ENCODE measurements at regions not wholly inside any gene's neighbourhood (a gene's known extent, or its start where the extent isn't known, plus 50 kb on each side); places are given as distances from the start of the nearest gene placed in this dataset.

GRCh38 chr5:3349704-3350565, 245.7 kb upstream of the IRX1 start:
- peaks cover 24% of the 10 kb centered on the region for H3K9me3 Mint-ChIP-seq
- H3K36me3 Mint-ChIP-seq (ENCODE audit: insufficient read depth), result no peaks in the 10 kb centered on the region
- no peak overlapping the region for H3K4me3 Mint-ChIP-seq
- no peaks in the 10 kb centered on the region for H3K27me3 Mint-ChIP-seq
- no peak for DNase-seq (ENCODE audit: low spot score in 2 of 2)
- H3K4me1 Mint-ChIP-seq, result no peaks in the 10 kb centered on the region
- H3K27ac Mint-ChIP-seq (ENCODE audit: low read depth), result no peak overlapping the region
- ATAC-seq (replicated peaks; ENCODE audit: extremely low read depth, poor library complexity, severe bottlenecking), result no peak

DNA sequence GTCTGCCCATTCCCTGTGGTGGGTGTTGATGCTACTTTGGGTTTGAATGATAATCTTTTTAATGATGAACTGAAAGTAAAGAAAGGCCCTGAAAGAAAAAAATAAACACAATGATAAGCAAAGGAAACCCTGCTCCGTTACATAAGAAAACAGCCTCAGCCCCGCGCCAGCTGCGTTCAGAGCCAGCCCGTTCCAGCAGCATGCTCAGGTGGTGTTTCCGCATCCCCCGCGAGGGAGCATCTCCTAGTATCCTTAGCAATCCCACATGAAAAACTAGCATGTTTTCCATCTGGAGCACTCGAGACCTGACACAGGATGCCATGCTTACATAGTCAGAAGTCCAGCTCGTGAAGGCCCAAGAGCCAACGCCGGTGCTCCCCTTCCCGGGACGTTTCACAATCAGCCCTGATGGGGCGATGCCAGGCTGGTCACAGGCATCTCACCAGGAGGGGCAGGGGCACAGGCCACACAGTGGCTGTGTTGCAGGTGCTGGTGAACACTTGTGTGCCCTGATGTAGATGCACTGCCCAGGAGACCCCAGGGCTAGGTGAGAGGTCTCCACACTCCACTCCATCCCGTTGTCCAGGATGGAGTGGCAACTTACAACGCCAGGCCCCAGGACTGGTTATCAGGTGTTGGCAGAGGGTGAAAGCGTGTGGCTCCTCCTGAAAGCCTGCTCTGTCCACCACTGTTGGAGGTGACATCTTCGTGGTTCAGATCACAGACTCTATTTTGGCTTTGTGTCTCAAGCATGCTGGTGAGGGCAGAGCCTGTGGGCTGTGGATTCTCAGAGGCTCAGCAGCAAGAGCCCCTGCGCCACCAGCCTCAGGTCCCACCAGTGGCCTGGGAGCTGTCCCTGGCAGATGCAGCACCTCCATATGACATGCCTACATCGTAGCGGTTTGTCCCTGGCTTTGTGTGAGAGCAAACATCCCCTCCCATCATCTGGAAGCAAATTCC, 246.8 kb upstream of the IRX1 start:
- ATAC-seq (replicated peaks; ENCODE audit: extremely low read depth, poor library complexity, severe bottlenecking), result no peak
- Mint-ChIP-seq H3K36me3 (ENCODE audit: insufficient read depth) (no peaks in the 10 kb centered on the region), H3K9me3 (peaks cover 24% of the 10 kb centered on the region), H3K27ac (ENCODE audit: low read depth) (no peak overlapping the region), H3K4me1 (no peaks in the 10 kb centered on the region), H3K4me3 (no peak overlapping the region), H3K27me3 (no peaks in the 10 kb centered on the region)
- no peak for DNase-seq (ENCODE audit: low spot score in 2 of 2)

- Mint-ChIP-seq H3K27me3 (no peaks in the 10 kb centered on the region), H3K27ac (ENCODE audit: low read depth) (no peak overlapping the region), H3K4me1 (no peaks in the 10 kb centered on the region), H3K4me3 (no peak overlapping the region), H3K9me3 (peaks cover 19% of the 10 kb centered on the region), H3K36me3 (ENCODE audit: insufficient read depth) (no peaks in the 10 kb centered on the region)
- DNase-seq (ENCODE audit: low spot score in 2 of 2) (no peak), ATAC-seq (replicated peaks; ENCODE audit: extremely low read depth, poor library complexity, severe bottlenecking) (no peak)
Observed at GRCh38 chr5:3347741-3348140, 247.9 kb upstream of the IRX1 start.

- Mint-ChIP-seq H3K4me1 (no peaks in the 10 kb centered on the region), H3K27ac (ENCODE audit: low read depth) (no peak overlapping the region), H3K9me3 (peaks cover 18% of the 10 kb centered on the region), H3K27me3 (no peaks in the 10 kb centered on the region), H3K4me3 (no peak overlapping the region), H3K36me3 (ENCODE audit: insufficient read depth) (no peaks in the 10 kb centered on the region)
- no peak for DNase-seq (ENCODE audit: low spot score in 2 of 2)
- ATAC-seq (replicated peaks; ENCODE audit: extremely low read depth, poor library complexity, severe bottlenecking), result no peak
Observed at GRCh38 chr5:3346111-3346820, 249.4 kb upstream of the IRX1 start.

- Mint-ChIP-seq H3K27me3 (no peaks in the 10 kb centered on the region), H3K36me3 (ENCODE audit: insufficient read depth) (no peaks in the 10 kb centered on the region), H3K9me3 (peaks cover 17% of the 10 kb centered on the region), H3K4me1 (no peaks in the 10 kb centered on the region), H3K4me3 (no peak overlapping the region), H3K27ac (ENCODE audit: low read depth) (no peak overlapping the region)
- DNase-seq (ENCODE audit: low spot score in 2 of 2), result no peak
- no peak for ATAC-seq (replicated peaks; ENCODE audit: extremely low read depth, poor library complexity, severe bottlenecking)
Observed at GRCh38 chr5:3345195-3345594, 250.4 kb upstream of the IRX1 start.

DNA sequence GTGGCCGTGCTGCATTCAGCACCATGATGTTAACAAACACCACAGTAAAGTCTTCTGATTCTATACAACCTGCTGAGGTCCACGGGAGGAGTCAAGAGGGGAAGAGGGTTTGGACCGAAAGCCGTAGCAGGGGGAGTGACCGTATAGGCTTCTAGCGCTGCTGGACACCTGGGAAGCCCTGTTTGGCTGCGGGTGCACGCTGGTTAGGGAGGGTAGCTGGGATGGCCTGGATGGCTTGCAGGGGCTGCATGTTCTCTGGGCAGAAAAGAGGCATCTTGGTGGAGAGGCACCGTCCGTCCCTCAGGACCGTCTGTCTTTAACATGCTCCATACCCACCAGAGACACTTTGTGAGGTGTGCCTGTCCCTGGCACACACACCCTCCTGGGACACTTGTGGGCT, 251.0 kb upstream of the IRX1 start:
- H3K36me3 Mint-ChIP-seq (ENCODE audit: insufficient read depth), result no peaks in the 10 kb centered on the region
- H3K9me3 Mint-ChIP-seq, result peaks cover 12% of the 10 kb centered on the region
- ATAC-seq (replicated peaks; ENCODE audit: extremely low read depth, poor library complexity, severe bottlenecking) (no peak), DNase-seq (ENCODE audit: low spot score in 2 of 2) (no peak)
- H3K27me3 Mint-ChIP-seq, result no peaks in the 10 kb centered on the region
- no peak overlapping the region for H3K27ac Mint-ChIP-seq (ENCODE audit: low read depth)
- H3K4me3 Mint-ChIP-seq, result no peak overlapping the region
- no peaks in the 10 kb centered on the region for H3K4me1 Mint-ChIP-seq

- no peak for DNase-seq (ENCODE audit: low spot score in 2 of 2)
- Mint-ChIP-seq H3K27ac (ENCODE audit: low read depth) (peak overlapping the region; percentile 20), H3K4me1 (no peaks in the 10 kb centered on the region), H3K9me3 (peaks cover 15% of the 10 kb centered on the region), H3K36me3 (ENCODE audit: insufficient read depth) (no peaks in the 10 kb centered on the region), H3K27me3 (no peaks in the 10 kb centered on the region), H3K4me3 (no peak overlapping the region)
- ATAC-seq (replicated peaks; ENCODE audit: extremely low read depth, poor library complexity, severe bottlenecking), result no peak
Observed at GRCh38 chr5:3343911-3344310, 251.7 kb upstream of the IRX1 start.

GRCh38 chr5:3343211-3343610, 252.4 kb upstream of the IRX1 start:
- ATAC-seq (replicated peaks; ENCODE audit: extremely low read depth, poor library complexity, severe bottlenecking), result no peak
- Mint-ChIP-seq H3K4me1 (no peaks in the 10 kb centered on the region), H3K27me3 (no peaks in the 10 kb centered on the region), H3K36me3 (ENCODE audit: insufficient read depth) (no peaks in the 10 kb centered on the region), H3K9me3 (peaks cover 22% of the 10 kb centered on the region), H3K27ac (ENCODE audit: low read depth) (no peak overlapping the region), H3K4me3 (no peak overlapping the region)
- no peak for DNase-seq (ENCODE audit: low spot score in 2 of 2)

DNA sequence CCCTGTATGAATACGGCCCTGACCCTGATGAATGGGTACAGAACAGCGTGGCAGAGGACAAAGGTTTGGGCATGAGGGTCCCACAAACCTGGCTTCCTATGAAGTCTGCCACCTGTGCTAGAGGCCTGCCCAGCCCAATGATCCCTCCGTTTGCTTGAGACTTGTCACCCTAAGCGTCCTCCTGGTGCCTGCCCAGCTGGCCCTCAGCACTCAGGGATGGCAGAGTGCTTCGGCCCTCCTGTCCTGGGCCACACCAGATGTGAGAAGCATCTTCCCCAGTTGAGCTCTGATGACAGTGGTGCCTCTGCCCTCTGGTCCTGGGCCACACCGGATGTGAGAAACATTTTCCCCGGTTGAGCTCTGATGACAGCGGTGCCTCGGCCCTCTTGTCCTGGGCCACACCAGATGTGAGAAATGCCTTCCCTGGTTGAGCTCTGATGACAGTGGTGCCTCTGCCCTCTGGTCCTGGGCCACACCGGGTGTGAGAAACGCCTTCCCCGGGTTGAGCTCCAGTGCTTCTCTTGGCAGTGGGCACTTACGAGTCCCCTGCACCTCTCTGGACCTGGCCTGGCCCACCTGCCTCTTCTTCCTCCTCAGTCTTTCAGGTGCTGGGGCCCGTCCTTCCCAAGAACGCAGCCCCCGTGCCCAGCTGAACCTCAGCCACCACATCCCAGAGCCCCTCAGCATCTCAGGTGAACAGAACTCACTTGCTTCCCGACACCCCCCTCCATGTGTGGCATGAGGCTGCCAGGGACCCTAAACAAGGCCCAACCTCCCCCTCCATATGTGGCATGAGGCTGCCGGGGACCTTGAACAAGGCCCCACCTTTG, 253.1 kb upstream of the IRX1 start:
- no peaks in the 10 kb centered on the region for H3K36me3 Mint-ChIP-seq (ENCODE audit: insufficient read depth)
- ATAC-seq (replicated peaks; ENCODE audit: extremely low read depth, poor library complexity, severe bottlenecking) (no peak), DNase-seq (ENCODE audit: low spot score in 2 of 2) (no peak)
- no peaks in the 10 kb centered on the region for H3K27me3 Mint-ChIP-seq
- H3K27ac Mint-ChIP-seq (ENCODE audit: low read depth), result no peak overlapping the region
- H3K4me1 Mint-ChIP-seq, result no peaks in the 10 kb centered on the region
- H3K9me3 Mint-ChIP-seq, result peaks cover 22% of the 10 kb centered on the region
- H3K4me3 Mint-ChIP-seq, result no peak overlapping the region

GRCh38 chr5:3341446-3342240, 254.0 kb upstream of the IRX1 start:
- no peaks in the 10 kb centered on the region for H3K27me3 Mint-ChIP-seq
- peaks cover 17% of the 10 kb centered on the region for H3K9me3 Mint-ChIP-seq
- no peak overlapping the region for H3K4me3 Mint-ChIP-seq
- ATAC-seq (replicated peaks; ENCODE audit: extremely low read depth, poor library complexity, severe bottlenecking), result no peak
- no peak overlapping the region for H3K27ac Mint-ChIP-seq (ENCODE audit: low read depth)
- no peaks in the 10 kb centered on the region for H3K36me3 Mint-ChIP-seq (ENCODE audit: insufficient read depth)
- no peak for DNase-seq (ENCODE audit: low spot score in 2 of 2)
- H3K4me1 Mint-ChIP-seq, result no peaks in the 10 kb centered on the region

DNA sequence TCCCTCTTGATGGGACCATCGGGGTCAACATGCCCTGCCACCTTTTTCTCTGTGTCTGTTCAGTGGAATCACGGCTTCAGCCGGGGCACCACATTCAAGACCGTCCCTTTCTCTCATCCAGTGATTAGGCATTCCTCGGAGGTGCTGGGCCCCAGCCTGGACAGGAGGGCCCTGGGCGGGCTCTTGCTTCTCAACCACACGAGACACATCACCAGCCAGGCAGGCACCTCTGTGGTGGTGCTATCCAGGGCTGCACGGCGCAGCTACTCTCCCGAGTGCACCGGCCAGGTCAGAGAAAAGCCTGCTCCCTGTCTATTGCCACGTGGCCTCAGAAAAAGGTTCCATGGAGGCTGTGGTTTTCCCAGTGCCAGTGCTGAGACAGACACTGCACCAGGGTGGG, 255.2 kb upstream of the IRX1 start:
- H3K9me3 Mint-ChIP-seq, result peaks cover 11% of the 10 kb centered on the region
- H3K27me3 Mint-ChIP-seq, result no peaks in the 10 kb centered on the region
- no peak overlapping the region for H3K27ac Mint-ChIP-seq (ENCODE audit: low read depth)
- H3K36me3 Mint-ChIP-seq (ENCODE audit: insufficient read depth), result no peaks in the 10 kb centered on the region
- H3K4me3 Mint-ChIP-seq, result no peak overlapping the region
- ATAC-seq (replicated peaks; ENCODE audit: extremely low read depth, poor library complexity, severe bottlenecking), result no peak
- no peaks in the 10 kb centered on the region for H3K4me1 Mint-ChIP-seq
- no peak for DNase-seq (ENCODE audit: low spot score in 2 of 2)

Measured in central memory CD8-positive, alpha-beta T cell (primary cell).